ENCODE measurements at regions not wholly inside any gene's neighbourhood (a gene's known extent, or its start where the extent isn't known, plus 50 kb on each side); places are given as distances from the start of the nearest gene placed in this dataset.

- TF ChIP-seq EZH2 (IDR thresholded peaks at IDR 0.05; ENCODE audit: borderline replicate concordance) (no peak), CTCF (IDR thresholded peaks at IDR 0.05; ENCODE audit: poor library complexity) (no peak)
These were observed 209.0 kb upstream of the ALCAM start for GRCh38 chr3:105157766-105158085.
